Epithelial cell of esophagus (primary cell): ENCODE measurements at regions not wholly inside any gene's neighbourhood (a gene's known extent, or its start where the extent isn't known, plus 50 kb on each side); places are given as distances from the start of the nearest gene placed in this dataset.

Experiments used
- DNase-seq: peaks from one replicate; pipeline ENCODE4 v3.0.0; 2010; ENCODE audit warnings: low read depth
- H3K4me3 ChIP-seq: 2 replicates; pipeline ENCODE4 v1.5.1; 2011; ENCODE audit warnings: mild to moderate bottlenecking, low read length, control low read depth
- TF ChIP-seq, protein P1 (sequence below): IDR thresholded peaks from 2 replicates; pipeline ENCODE4 v1.5.1; 2011; ENCODE audit warnings: low read depth, mild to moderate bottlenecking, low read length, control low read depth, inconsistent platforms; ENCODE audit not compliant: insufficient read depth; ENCODE audit errors: missing control alignments

DNA sequence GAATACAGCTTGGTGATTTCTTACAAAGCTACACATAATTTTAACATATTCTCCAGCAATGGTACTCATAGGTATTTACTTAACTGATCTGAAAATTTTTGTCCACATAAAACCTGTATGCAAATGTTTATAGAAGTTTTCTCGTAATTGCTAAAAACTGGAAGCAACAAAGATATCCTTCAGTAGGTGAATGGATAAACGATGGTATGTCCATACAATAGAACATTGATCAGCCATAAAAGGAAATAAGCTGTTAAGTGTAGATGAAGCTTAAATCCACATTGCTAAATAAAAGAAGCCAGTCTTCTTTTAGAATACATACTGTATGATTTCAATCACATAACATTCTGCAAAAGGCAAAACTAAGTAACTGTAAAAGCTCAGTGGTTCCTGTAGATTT, 224.8 kb upstream of the DPYD start:
- H3K4me3 ChIP-seq, result no peak overlapping the region
- no peak for DNase-seq
- TF ChIP-seq, protein P1, sequence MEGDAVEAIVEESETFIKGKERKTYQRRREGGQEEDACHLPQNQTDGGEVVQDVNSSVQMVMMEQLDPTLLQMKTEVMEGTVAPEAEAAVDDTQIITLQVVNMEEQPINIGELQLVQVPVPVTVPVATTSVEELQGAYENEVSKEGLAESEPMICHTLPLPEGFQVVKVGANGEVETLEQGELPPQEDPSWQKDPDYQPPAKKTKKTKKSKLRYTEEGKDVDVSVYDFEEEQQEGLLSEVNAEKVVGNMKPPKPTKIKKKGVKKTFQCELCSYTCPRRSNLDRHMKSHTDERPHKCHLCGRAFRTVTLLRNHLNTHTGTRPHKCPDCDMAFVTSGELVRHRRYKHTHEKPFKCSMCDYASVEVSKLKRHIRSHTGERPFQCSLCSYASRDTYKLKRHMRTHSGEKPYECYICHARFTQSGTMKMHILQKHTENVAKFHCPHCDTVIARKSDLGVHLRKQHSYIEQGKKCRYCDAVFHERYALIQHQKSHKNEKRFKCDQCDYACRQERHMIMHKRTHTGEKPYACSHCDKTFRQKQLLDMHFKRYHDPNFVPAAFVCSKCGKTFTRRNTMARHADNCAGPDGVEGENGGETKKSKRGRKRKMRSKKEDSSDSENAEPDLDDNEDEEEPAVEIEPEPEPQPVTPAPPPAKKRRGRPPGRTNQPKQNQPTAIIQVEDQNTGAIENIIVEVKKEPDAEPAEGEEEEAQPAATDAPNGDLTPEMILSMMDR, result no peak

DNA sequence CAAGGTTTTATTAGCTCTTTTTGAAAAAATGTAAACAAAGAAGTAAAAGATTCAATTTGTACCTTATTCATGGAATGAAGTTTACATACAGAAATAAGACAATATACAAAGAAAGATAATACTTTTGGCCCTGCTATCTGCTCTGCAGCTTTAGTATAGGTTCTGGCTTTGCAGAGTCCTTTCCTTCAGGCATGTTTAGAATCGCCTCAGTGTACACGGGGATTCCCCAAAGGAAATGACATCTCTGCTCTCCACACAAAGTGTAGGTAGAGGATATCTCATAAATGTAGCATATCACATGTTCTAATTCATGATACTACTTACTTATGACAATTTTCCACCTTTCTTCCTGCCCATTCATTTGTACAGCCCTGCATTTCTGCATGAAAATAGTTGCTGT, 222.6 kb upstream of the DPYD start:
- H3K4me3 ChIP-seq, result no peak overlapping the region
- TF ChIP-seq, protein P1, result no peak
- peak; percentile 67 for DNase-seq

DNA sequence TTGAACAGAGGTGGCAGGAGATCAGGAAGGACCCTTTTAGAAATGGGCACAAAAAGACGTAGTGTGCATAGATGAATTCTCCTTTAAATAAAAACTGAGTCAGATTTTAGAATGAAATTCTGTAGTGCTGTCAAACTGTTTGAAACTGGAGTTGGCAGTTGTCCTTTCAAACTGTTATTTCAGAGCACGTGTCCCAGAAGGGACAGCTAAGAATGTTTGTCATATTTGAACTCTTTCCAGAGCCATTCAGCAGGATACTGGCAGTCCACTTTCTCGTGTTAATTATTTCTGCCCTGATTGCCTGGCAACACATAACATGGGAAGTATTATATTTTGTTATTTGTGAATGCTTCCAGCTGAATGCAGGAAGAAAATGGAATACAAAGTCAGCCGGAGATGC, 212.3 kb upstream of the DPYD start:
- DNase-seq, result no peak
- TF ChIP-seq, protein P1, result no peak
- H3K4me3 ChIP-seq, result no peak overlapping the region

DNA sequence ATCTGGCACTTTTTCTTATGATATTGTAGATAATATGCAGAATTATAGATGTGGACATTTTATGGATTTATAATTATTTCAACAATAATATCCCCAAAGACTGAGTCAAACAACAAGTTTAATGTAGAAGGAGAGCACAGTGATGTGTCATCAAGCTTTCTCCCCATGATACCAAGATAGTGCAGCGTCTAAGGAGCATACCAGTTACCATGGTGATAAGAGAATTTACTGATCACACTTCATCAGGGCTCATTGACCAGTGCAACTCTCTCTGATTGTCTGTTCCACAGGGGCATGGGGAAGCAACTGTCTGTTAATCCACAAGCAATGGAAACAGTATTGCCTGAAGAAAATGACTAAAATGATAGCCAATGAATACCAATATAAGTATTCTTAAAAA, 209.6 kb upstream of the DPYD start:
- DNase-seq, result no peak
- no peak overlapping the region for H3K4me3 ChIP-seq
- TF ChIP-seq, protein P1, result no peak

DNA sequence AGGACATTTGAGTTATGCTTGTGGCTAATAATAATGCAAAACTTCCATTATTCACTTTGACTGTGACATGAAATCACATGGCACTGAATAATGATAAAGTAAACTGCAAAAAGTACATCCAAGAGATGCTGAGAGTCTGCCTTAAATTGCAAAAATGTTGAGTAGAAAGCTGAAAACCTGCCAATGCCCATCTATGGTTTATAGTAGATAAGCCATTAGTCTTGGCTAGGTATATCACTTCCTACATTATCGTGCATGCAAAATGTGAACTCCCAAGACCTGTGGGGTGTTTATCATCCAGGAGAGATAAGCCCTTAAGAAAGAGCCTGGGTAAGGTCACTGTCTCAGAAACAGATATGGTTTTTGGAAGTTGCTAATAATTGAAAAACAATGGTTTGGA, 208.7 kb upstream of the DPYD start:
- DNase-seq, result no peak
- TF ChIP-seq, protein P1, result no peak
- H3K4me3 ChIP-seq, result no peak overlapping the region

DNA sequence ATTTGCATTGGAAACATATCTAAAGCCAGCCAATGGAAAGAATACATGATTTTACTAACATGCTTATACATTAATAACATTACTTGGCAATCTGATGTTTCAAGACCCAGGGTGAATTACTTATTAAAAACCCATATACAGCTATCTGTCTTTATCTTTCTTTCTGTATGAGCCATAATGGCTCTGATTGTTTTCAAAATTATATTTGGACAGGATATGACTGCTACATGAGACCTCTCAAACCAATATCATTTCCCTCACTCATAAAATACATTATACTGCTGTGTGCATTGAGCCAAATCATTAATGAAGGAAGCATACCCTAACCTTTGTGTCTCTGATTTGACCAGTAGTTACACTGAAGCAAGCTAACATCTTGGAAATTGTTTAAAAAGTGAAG, 205.9 kb upstream of the DPYD start:
- DNase-seq, result no peak
- TF ChIP-seq, protein P1, result no peak
- H3K4me3 ChIP-seq, result no peak overlapping the region

DNA sequence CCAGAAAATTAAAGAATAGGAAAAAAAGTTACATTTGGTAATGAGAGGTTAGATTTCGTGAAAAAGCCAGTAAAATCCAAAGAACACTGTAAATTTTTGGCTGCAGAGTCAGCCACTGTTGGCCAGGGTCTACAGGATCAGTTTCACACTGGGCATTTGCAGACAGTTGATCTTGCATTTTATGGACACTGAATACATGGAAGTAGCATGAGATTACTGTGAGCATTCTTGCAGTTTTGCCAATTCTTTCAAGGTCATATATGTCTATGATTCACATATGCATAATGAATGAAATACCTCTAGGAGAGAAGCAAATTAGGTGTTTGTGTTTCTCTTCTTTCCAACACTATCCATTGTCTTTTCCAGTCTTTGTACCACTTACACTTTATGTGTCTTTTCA, 200.8 kb upstream of the DPYD start:
- H3K4me3 ChIP-seq, result no peak overlapping the region
- TF ChIP-seq, protein P1, result no peak
- DNase-seq, result no peak
